ENCODE measurements at regions not wholly inside any gene's neighbourhood (a gene's known extent, or its start where the extent isn't known, plus 50 kb on each side); places are given as distances from the start of the nearest gene placed in this dataset.

GRCh38 chr3:117254985-117255384, 545.4 kb downstream of the TUSC7 start:
- no peak for DNase-seq (ENCODE audit: low spot score)

GRCh38 chr3:117255736-117256135, 546.2 kb downstream of the TUSC7 start:
- DNase-seq (ENCODE audit: low spot score), result no peak

GRCh38 chr3:117261983-117262421, 552.4 kb downstream of the TUSC7 start:
- DNase-seq (ENCODE audit: low spot score), result no peak

- DNase-seq (ENCODE audit: low spot score), result no peak
Observed at GRCh38 chr3:117263270-117263669, 553.7 kb downstream of the TUSC7 start.

- no peak for DNase-seq (ENCODE audit: low spot score)
Observed at GRCh38 chr3:117263745-117264144, 554.2 kb downstream of the TUSC7 start.

- DNase-seq (ENCODE audit: low spot score), result no peak
Observed at GRCh38 chr3:117264204-117264994, 554.8 kb downstream of the TUSC7 start.

- no peak for DNase-seq (ENCODE audit: low spot score)
Observed at GRCh38 chr3:117266806-117267205, 557.2 kb downstream of the TUSC7 start.

GRCh38 chr3:117268318-117268717, 558.7 kb downstream of the TUSC7 start:
- no peak for DNase-seq (ENCODE audit: low spot score)

- no peak for DNase-seq (ENCODE audit: low spot score)
Observed at GRCh38 chr3:117272274-117272673, 562.7 kb downstream of the TUSC7 start.

GRCh38 chr3:117272876-117273523, 563.4 kb downstream of the TUSC7 start:
- DNase-seq (ENCODE audit: low spot score), result no peak

- DNase-seq (ENCODE audit: low spot score), result no peak
Observed at GRCh38 chr3:117277816-117278215, 568.2 kb downstream of the TUSC7 start.

GRCh38 chr3:117278424-117279190, 569.0 kb downstream of the TUSC7 start:
- DNase-seq (ENCODE audit: low spot score), result no peak

GRCh38 chr3:117281371-117281770, 571.8 kb downstream of the TUSC7 start:
- DNase-seq (ENCODE audit: low spot score), result no peak

GRCh38 chr3:117282566-117282965, 573.0 kb downstream of the TUSC7 start:
- DNase-seq (ENCODE audit: low spot score), result no peak

- DNase-seq (ENCODE audit: low spot score), result no peak
Observed at GRCh38 chr3:117285737-117286136, 576.2 kb downstream of the TUSC7 start.

GRCh38 chr3:117286488-117286887, 576.9 kb downstream of the TUSC7 start:
- no peak for DNase-seq (ENCODE audit: low spot score)

- no peak for DNase-seq (ENCODE audit: low spot score)
Observed at GRCh38 chr3:117287602-117288001, 578.0 kb downstream of the TUSC7 start.

GRCh38 chr3:117291476-117291875, 581.9 kb downstream of the TUSC7 start:
- DNase-seq (ENCODE audit: low spot score), result no peak

GRCh38 chr3:117297065-117297464, 587.5 kb downstream of the TUSC7 start:
- DNase-seq (ENCODE audit: low spot score), result no peak

- DNase-seq (ENCODE audit: low spot score), result no peak
Observed at GRCh38 chr3:117297541-117297940, 588.0 kb downstream of the TUSC7 start.

GRCh38 chr3:117298273-117298672, 588.7 kb downstream of the TUSC7 start:
- DNase-seq (ENCODE audit: low spot score), result no peak

GRCh38 chr3:117302428-117302827, 592.8 kb downstream of the TUSC7 start:
- DNase-seq (ENCODE audit: low spot score), result no peak

GRCh38 chr3:117303443-117303842, 593.9 kb downstream of the TUSC7 start:
- no peak for DNase-seq (ENCODE audit: low spot score)

All from activated CD4-positive, alpha-beta T cell treated with anti-CD3 and anti-CD28 coated beads, Interleukin-2, Interleukin-4, amounts not matched to agents 100 ng/mL and 50 ng/mL, durations not matched to agents 16 hours and 8 hours (primary cell).